Esophagus squamous epithelium (tissue), 4 donors: ENCODE measurements at regions not wholly inside any gene's neighbourhood (a gene's known extent, or its start where the extent isn't known, plus 50 kb on each side); places are given as distances from the start of the nearest gene placed in this dataset.

Source experiments
- POLR2A ChIP-seq, 4 donors: fragments of 450-650 bp; IDR thresholded peaks; one replicate each; pipeline ENCODE4 v1.6.1; 2017; ENCODE audit warnings: antibody characterized with exemption in 4 of 4, mild to moderate bottlenecking in 4 of 4, moderate library complexity in 3 of 4
- TF ChIP-seq, protein P1 (sequence below), 6 experiments: fragments of 450-650 bp in 4 of 6; fragments of 200-600 bp in 2 of 6; sonication (generic) in 2 of 6; IDR thresholded peaks; one replicate each; pipeline ENCODE4 v1.5.1; 2016 to 2019; ENCODE audit warnings: antibody characterized with exemption in 6 of 6, mild to moderate bottlenecking in 4 of 6, moderate library complexity in 4 of 6

DNA sequence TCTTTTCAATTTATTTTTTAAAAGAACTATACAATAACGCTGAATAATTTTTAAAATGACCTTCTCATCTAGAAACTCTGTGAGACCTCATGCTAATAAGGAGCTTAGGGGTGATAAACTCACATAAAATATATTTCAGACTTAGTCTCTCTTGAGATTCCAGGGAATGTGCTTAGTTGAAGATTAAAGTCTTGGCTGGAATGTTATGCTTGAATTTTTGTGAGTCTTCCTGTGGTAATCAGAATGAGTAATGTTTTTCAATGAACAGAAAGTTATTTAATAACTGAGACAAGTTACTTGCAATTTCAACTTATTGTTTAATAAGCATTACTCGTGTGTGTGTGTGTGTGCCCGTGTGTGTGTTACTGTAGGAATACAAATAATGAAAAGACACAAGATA lies 379.9 kb upstream of the EPHA7 start:
- TF ChIP-seq POLR2A (IDR thresholded peaks at IDR 0.05) = no peak
- TF ChIP-seq, protein P1, sequence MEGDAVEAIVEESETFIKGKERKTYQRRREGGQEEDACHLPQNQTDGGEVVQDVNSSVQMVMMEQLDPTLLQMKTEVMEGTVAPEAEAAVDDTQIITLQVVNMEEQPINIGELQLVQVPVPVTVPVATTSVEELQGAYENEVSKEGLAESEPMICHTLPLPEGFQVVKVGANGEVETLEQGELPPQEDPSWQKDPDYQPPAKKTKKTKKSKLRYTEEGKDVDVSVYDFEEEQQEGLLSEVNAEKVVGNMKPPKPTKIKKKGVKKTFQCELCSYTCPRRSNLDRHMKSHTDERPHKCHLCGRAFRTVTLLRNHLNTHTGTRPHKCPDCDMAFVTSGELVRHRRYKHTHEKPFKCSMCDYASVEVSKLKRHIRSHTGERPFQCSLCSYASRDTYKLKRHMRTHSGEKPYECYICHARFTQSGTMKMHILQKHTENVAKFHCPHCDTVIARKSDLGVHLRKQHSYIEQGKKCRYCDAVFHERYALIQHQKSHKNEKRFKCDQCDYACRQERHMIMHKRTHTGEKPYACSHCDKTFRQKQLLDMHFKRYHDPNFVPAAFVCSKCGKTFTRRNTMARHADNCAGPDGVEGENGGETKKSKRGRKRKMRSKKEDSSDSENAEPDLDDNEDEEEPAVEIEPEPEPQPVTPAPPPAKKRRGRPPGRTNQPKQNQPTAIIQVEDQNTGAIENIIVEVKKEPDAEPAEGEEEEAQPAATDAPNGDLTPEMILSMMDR (IDR thresholded peaks at IDR 0.05) = no peak
